GM20000 (cell line): ENCODE measurements at regions not wholly inside any gene's neighbourhood (a gene's known extent, or its start where the extent isn't known, plus 50 kb on each side); places are given as distances from the start of the nearest gene placed in this dataset.

Source experiments
- DNase-seq: peaks from one replicate; pipeline ENCODE4 v3.0.0; 2012; ENCODE audit warnings: low spot score
- TF ChIP-seq, protein P1 (sequence below): IDR thresholded peaks from 2 replicates; pipeline ENCODE4 v1.5.1; 2012; ENCODE audit warnings: mild to moderate bottlenecking, control low read depth; ENCODE audit errors: extremely low read depth, missing control alignments

- TF ChIP-seq, protein P1, sequence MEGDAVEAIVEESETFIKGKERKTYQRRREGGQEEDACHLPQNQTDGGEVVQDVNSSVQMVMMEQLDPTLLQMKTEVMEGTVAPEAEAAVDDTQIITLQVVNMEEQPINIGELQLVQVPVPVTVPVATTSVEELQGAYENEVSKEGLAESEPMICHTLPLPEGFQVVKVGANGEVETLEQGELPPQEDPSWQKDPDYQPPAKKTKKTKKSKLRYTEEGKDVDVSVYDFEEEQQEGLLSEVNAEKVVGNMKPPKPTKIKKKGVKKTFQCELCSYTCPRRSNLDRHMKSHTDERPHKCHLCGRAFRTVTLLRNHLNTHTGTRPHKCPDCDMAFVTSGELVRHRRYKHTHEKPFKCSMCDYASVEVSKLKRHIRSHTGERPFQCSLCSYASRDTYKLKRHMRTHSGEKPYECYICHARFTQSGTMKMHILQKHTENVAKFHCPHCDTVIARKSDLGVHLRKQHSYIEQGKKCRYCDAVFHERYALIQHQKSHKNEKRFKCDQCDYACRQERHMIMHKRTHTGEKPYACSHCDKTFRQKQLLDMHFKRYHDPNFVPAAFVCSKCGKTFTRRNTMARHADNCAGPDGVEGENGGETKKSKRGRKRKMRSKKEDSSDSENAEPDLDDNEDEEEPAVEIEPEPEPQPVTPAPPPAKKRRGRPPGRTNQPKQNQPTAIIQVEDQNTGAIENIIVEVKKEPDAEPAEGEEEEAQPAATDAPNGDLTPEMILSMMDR = no peak
- no peak for DNase-seq
These were observed 159.1 kb upstream of the ZNF608 start for GRCh38 chr5:124905256-124906130.

- no peak for DNase-seq
- TF ChIP-seq, protein P1 = no peak
These were observed 160.1 kb upstream of the ZNF608 start for GRCh38 chr5:124906339-124907097.

- no peak for DNase-seq
- TF ChIP-seq, protein P1 = no peak
These were observed 160.7 kb upstream of the ZNF608 start for GRCh38 chr5:124907098-124907644.

GRCh38 chr5:124908581-124909451 is 162.4 kb upstream of the ZNF608 start:
- TF ChIP-seq, protein P1 = no peak
- peak; percentile 56 for DNase-seq

- no peak for DNase-seq
- TF ChIP-seq, protein P1 = no peak
These were observed 163.3 kb upstream of the ZNF608 start for GRCh38 chr5:124909734-124910133.

DNA sequence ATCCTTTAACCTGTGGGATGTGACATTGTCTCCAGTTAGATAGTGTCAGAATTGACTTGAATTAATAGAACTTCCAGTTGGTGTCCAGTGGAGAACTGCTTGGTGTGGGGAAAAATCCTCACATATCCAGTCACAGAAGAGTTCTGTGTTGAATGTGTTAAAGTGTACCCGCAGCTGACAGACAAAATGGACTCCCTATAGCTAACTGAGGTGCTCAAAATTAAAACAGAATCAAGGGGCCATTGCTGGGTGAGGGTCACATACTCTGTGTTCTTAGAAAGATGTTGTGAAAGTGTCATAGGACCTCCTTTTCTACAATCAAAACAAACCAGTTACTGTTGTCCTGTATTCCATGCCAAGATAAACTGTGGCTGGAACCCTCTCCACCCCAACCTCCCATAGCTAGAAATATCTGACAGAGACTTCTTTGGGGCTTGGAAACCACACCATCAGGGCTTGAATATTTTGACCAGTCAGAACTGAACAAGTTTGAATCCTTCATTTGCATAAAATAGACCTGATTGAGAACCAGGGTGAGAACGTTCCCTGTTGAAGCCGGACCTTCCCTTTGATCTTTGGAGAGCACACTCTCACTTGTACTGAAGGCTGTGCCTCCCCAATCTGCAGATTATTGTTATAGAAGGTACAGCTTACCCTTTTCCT is 164.0 kb upstream of the ZNF608 start:
- peak; percentile 14 for DNase-seq
- TF ChIP-seq, protein P1 = no peak
